RWPE1 (cell line): ENCODE measurements at regions not wholly inside any gene's neighbourhood (a gene's known extent, or its start where the extent isn't known, plus 50 kb on each side); places are given as distances from the start of the nearest gene placed in this dataset.

Source experiments
- CTCF ChIA-PET: fragments of 350-600 bp; sonication (Branson Sonifier 250); formaldehyde crosslinking; extraction: SDS; loops from one replicate; lab custom pipeline; 2021; lab: Yijun Ruan, JAX
- POLR2A ChIA-PET: fragments of 400-600 bp; formaldehyde crosslinking; extraction: SDS; loops from one replicate; lab custom pipeline; 2020; ENCODE audit warnings: antibody characterized with exemption; ENCODE audit not compliant: low non-redundant PET; lab: Yijun Ruan, JAX
- DNase-seq: peaks from one replicate; pipeline ENCODE4 v3.0.0; 2012; ENCODE audit warnings: low spot score
- H3K27ac ChIP-seq: fragments of 450-650 bp; 2 replicates; pipeline ENCODE4 v1.5.1; 2017
- CTCF ChIP-seq: fragments of 450-650 bp; conservative IDR thresholded peaks from 2 replicates; pipeline ENCODE4 v1.5.1; 2017; ENCODE audit warnings: low read depth, mild to moderate bottlenecking

- no peak for DNase-seq
- CTCF ChIA-PET: interaction anchor here (0.6 to 0.7 kb wide), 2 partner anchors 166 to 354 kb away, joined by 3 to 4 read pairs; no protein-coding TSS in a partner anchor
- TF ChIP-seq CTCF: no peak
- POLR2A ChIA-PET: no interaction called here
- H3K27ac ChIP-seq: no peak overlapping the region
These were observed 87.9 kb downstream of the CHST2 start for GRCh38 chr3:143207338-143207961.

GRCh38 chr3:143208976-143209714, 89.6 kb downstream of the CHST2 start:
- TF ChIP-seq CTCF: no peak
- DNase-seq: no peak
- POLR2A ChIA-PET: interaction anchor here (0.6 kb wide), 1 partner anchor 283 kb away, joined by 5 read pairs; no protein-coding TSS in a partner anchor
- CTCF ChIA-PET: interaction anchor here (0.8 kb wide), 1 partner anchor 10 kb away, joined by 4 read pairs; no protein-coding TSS in a partner anchor
- no peak overlapping the region for H3K27ac ChIP-seq

- no peak overlapping the region for H3K27ac ChIP-seq
- no peak for TF ChIP-seq CTCF
- DNase-seq: no peak
- CTCF ChIA-PET: interaction anchor here (0.8 kb wide), 1 partner anchor 9 kb away, joined by 4 read pairs; no protein-coding TSS in a partner anchor
- POLR2A ChIA-PET: no interaction called here
These were observed 90.1 kb downstream of the CHST2 start for GRCh38 chr3:143209715-143210059.

GRCh38 chr3:143210141-143210540, 90.6 kb downstream of the CHST2 start:
- no peak for TF ChIP-seq CTCF
- DNase-seq: no peak
- CTCF ChIA-PET: interaction anchor here (0.8 kb wide), 1 partner anchor 9 kb away, joined by 4 read pairs; no protein-coding TSS in a partner anchor
- no peak overlapping the region for H3K27ac ChIP-seq
- POLR2A ChIA-PET: no interaction called here

GRCh38 chr3:143215059-143215458, 95.5 kb downstream of the CHST2 start:
- POLR2A ChIA-PET: no interaction called here
- no peak for TF ChIP-seq CTCF
- CTCF ChIA-PET: no interaction called here
- DNase-seq: no peak
- no peak overlapping the region for H3K27ac ChIP-seq
